Stimulated activated CD8-positive, alpha-beta memory T cell treated with anti-CD3 and anti-CD28 coated beads, Interleukin-2, amount 100 ng/mL, for 48 hours (primary cell): ENCODE measurements at regions not wholly inside any gene's neighbourhood (a gene's known extent, or its start where the extent isn't known, plus 50 kb on each side); places are given as distances from the start of the nearest gene placed in this dataset.

Source experiments
- DNase-seq, 2 donors: peaks; one replicate each; pipeline ENCODE4 v3.0.0-alpha.2; 2020; ENCODE audit warnings: low read depth in 2 of 2

- no peak for DNase-seq
Observed at GRCh38 chr19:30123611-30124010, 181.6 kb downstream of the URI1 start.

- no peak for DNase-seq
Observed at GRCh38 chr19:30128211-30128610, 186.2 kb downstream of the URI1 start.

DNA sequence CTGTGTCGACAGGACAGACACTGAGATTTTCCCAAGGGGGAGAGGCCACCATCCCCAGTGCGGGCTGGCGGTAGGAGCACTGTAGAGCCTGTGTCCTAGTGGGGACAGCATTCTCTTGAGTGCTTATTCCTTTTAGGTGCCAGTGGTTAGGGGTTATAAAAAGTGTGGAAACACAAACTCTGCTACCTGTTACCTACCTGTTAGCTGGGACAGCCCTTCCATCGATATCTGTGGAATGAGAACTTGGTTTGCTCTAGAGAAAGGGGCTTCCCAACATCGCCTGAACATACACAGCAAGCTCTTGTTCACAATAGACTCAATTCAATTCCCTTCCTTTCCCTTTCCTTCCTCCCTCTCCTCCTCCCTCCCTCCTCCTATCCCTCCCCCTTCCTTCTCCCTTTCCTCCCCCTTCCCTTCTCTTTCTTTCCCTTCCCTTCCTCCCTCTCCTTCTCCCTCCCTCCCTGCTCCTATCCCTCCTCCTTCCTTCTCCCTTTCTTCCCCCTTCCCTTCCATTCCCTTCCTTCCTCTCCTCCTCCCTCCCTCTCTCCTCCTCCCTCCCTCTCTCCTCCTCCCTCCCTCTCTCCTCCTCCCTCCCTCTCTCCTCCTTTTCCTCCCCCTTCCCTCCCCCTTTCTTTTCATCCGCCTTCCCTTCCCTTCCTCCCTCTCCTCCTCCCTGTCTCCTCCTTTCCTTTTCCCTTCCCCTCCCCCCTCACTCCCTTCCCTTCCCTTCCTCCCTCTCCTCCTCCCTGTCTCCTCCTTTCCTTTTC is 188.5 kb downstream of the URI1 start:
- no peak for DNase-seq

DNA sequence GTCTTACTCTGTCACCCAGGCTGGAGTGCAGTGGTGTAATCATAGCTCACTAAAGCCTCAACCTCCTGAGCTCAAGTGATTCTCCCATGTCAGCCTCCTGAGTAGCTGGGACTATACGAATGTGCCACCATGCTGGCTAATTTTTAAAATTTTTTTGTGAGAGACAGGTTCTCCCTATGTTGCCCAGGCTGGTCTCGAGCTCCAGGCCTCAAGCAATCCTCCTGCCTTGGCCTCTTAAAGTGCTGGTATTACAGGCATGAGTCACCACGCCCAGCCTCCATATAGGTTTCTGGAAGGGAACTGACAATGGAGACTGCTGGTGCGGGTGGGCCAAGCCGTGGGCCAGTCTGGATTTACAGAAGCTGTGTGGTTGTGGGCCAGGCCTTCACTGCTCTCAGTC is 189.2 kb downstream of the URI1 start:
- no peak for DNase-seq

DNA sequence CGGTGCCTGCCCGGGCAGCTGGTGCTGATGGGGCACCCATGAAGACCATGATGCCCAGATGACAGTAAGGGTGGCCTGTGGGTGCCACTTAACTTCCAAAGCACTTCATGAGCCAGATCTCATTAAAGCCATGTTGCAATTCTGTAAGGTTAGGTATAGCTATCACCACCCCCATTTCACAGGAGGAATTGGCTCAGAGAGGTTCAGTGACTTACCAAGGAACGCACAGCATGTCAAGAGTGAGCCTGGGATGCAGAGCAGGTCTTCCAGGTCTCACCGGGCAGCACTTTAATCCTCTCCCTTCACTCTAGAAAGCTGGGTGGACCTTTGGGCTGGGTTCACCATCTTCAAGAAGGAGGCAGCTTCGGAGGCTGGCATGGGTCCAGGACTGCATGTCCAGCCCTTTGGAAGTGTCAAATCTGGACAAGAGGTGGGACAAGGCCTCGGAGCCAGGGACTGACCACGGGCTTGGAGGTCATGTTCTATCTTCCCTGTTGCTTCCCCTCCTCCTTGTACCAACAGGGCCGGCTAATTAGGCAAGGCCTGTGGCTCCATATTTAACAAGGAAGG is 189.8 kb downstream of the URI1 start:
- DNase-seq: no peak

DNA sequence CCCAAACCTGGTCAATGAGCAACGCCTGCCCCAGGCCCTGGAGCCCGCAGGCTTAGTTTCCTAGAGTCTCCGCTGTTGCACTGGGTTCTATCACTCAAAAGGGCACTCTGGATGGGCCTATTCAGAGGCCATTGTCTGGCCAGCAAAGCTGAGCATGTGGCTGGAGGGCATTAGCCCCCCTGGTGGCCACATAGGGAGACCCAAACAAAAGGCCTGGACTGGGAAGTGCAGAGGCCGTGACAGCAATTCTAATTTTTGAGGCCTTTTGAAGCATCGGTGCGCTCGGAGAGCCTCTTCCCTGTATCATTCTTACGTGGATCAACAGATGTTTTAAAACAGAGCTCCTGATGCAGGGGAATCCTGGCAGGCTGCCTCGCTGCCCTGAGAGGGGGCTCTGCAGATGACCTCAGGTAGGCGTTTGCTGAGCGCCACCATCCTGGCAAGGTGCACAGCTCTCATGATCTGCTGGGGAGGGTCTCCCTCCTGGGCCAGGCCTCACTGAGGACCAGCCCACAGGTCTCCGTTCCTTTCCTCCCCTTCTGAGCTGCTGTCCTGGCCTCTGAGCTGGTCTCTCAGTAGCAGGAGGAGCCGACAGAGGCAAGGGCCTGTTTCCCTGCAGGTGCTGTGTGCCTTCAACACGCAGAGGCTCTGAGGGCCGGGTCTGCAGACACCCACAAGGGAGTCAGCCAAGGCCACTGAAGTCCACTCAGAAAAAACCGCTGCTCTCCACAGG is 190.5 kb downstream of the URI1 start:
- no peak for DNase-seq

DNA sequence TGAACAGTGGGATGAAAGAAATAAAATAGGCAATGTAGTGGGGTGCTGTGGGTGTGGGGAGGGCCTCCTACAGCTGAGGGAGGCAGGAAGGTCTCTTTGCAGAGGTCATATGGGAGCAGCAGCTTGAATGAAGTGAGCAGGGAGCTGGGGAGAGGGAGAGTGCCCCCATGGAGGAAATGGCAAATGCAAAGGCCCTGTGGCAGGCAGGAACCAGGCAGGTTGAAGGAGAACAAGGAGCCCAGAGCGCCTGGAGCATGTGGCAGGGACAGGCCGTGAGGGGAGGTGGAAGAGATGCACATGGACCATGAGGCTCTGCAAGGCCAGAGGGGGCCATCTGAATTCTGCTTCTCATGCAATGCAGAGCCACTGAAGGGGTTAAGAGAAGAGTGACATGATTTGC is 191.8 kb downstream of the URI1 start:
- DNase-seq: no peak

- no peak for DNase-seq
Observed at GRCh38 chr19:30135093-30135757, 193.2 kb downstream of the URI1 start.

GRCh38 chr19:30135797-30136196 is 193.8 kb downstream of the URI1 start:
- DNase-seq: no peak

DNA sequence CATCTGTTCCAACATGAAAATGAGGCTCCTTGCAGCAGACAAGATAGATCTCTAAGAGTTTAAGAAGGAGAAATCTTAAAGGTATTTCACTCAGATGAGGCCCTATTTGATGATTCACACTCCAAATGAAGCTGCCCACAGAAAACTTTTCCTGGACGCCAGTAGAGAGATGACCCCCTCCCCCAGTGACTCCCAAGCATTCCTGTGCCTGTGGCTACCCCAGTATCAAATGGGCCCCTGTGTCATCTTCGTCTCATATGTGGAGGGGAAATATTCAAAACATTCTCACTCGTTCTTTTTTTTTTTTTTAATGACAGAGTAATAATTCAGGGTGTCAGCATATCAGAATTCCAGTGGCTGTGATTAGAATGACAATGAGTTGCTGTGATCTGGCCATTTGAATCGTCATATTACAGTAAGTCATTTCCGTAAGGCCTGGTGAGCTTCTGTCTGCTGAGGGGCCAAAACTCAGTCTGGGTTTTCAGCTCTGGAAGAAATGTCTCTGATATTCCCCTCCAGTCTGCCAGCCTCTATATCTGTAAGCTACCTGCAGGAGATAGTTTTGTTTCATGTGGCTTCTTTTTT is 194.7 kb downstream of the URI1 start:
- DNase-seq: no peak

DNA sequence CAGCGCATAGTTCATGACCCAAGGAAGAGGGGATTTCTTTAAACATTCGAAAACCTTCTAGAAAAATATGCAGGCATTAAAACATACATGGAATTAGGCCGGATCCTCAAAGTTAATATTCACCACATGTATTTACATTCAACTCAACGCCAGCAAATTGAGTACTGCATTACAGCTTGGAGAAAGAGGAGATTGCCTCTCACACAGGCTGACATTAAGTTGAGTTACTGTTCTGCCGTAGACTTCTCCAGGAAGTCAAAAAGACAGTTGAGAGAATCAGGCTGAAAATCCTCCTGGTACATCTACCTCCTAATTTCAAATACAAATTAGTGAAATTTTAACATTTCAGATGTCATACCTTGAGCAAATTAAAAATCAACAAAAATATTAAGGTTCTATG is 195.7 kb downstream of the URI1 start:
- no peak for DNase-seq

GRCh38 chr19:30144242-30144758 is 202.3 kb downstream of the URI1 start:
- DNase-seq: no peak

DNA sequence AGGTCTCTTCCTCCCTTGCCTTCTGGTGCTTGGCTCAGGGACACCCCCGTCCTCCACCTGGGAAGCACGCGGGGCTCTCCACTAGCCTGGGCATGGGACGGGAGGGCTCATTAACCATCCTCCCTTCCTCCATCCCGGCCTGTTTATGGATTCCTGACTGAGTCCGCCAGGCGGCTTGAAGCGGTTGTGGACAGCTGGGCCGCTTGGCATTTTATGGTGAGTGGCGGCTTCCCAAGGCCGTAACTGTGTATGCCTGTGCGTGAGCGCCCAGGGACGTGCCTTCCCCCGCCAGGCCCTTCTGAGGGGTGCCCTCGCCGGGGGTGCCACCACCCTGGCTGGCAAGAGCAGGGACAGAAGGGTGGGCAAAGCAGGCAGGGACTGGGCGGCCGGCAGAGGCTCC is 202.8 kb downstream of the URI1 start:
- no peak for DNase-seq

- DNase-seq: no peak
Observed at GRCh38 chr19:30145467-30145866, 203.4 kb downstream of the URI1 start.

GRCh38 chr19:30146346-30146745 is 204.3 kb downstream of the URI1 start:
- DNase-seq: no peak

DNA sequence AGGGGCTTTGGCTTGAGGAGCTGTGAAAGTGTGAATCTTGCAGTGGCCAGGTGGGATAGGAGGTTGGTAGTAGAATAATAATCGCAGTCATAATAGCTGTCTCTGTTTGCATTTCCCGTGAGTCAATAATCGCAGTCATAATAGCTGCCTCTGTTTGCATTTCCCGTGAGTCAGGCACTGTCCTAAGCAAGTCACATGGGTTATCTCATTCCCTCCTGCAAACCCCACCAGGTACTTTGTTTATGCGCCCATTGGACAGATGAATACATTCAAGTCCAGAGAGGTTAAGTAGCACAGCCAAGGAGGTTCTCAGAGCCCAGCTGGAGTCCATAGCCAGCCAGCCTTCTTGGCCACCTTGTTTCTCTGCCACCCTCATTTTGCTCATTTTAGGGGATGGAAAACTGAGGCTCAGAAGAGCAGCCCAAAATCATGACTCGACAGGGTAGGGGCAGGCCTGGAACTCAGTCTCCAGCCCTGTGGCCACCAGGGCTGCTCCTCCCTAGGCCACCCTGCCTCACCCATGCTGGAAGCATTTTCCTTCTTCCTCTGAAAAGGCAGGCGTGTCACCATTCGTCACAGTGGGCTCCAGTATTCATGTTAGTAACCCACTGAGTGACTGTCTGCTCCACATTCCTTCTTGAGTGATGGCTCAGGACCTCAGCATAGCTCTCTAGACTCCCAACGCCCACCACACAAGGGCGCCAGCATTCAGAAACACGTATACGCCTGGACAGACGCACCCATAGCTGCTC is 206.2 kb downstream of the URI1 start:
- DNase-seq: no peak

DNA sequence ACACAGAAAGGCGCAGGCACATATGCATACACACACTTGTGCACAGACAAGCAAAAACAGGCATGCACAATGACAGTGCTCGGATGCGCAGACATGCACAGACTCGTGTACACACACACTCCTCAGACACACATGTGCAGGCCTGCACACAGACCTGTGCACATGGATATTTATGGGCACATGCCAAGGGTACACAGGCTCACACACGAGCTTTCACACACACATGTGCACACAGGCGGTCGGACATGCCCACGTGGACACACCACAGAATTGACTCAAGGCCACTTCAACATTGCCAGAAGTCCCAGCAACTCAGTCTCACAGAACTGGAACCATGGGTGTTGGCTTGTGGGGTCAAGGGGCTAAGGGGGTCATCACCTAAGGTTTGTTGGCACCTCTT is 206.8 kb downstream of the URI1 start:
- no peak for DNase-seq

DNA sequence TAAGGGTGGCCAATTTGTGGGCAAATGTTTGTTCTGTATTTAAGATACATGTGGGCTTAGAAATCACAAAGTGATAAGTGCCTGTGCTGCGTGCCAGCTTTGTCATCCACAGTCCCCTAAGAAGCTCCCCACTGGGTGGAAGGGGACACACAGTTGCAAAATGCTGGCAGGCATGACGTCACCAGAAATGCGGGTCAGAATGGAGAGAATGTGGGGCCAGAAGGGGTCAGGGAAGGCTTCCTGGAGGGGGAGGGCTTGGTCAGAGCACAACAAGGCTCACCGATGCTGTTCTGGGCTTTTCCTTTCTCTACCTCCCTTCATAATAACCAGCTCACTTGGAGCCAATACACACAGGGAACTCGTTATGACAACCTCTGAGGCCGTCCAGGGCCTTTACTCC is 207.3 kb downstream of the URI1 start:
- no peak for DNase-seq

DNA sequence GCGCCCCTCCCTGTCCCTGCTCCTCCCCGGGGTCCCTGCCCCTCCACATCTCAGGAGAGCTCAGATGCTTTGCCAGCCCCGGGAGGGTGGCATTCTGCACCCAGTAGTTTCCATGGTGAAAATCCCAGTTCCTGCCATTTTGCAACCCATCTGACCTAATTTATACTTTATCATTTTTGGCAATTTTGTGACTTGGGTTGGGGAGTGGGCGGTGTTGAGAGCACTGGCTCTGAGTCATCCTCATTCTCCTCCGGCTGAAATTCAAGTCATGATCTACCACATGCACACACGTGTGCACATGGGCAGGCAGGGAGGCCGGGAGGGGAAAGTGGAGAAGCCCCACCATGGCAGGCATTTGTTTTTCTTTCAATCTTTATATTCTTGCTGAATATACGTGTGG is 208.6 kb downstream of the URI1 start:
- no peak for DNase-seq

DNA sequence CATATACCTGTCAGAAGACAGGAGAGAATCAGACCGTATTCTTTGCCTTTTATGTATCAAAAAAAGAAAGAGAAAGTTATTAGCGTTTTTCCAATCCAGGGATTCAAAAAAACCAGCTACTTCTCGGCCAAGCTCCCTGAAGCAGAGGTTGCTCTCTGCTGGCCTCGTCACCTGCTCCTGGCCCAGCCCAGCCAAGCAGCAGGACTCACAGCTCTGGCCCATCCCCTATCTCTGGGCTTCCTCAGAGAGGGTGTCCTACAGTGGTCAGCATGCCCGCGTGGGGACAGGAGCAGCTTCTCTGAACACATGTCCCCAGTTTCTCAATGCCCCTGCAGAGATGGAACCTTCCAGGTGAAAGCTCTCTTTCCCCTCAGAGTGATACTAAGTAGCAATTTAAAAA is 209.0 kb downstream of the URI1 start:
- DNase-seq: no peak
